ENCODE measurements at regions not wholly inside any gene's neighbourhood (a gene's known extent, or its start where the extent isn't known, plus 50 kb on each side); places are given as distances from the start of the nearest gene placed in this dataset.

- TF ChIP-seq CTCF (IDR thresholded peaks at IDR 0.05) (no peak), POLR2A (IDR thresholded peaks at IDR 0.05) (no peak)
These were observed 121.6 kb upstream of the GRID2 start for GRCh38 chr4:92182006-92182735.

All from body of pancreas (tissue), 4 donors.